Right lung (tissue), 2 donors: ENCODE measurements at regions not wholly inside any gene's neighbourhood (a gene's known extent, or its start where the extent isn't known, plus 50 kb on each side); places are given as distances from the start of the nearest gene placed in this dataset.
"Not testable (repeated sequence)": the region's sequence is repeated elsewhere in the genome, so short reads cannot be mapped to it uniquely, and the experiment has no call there.

ENCODE experiments used
- DNase-seq, 2 donors: peaks; one replicate each; pipeline ENCODE4 v3.0.0-alpha.2; 2013

- no peak for DNase-seq
Observed at GRCh38 chr9:36462245-36462644, 62.2 kb upstream of the RNF38 start.

GRCh38 chr9:36461323-36461722 lies 61.3 kb upstream of the RNF38 start:
- no peak for DNase-seq

- DNase-seq, result not testable (repeated sequence)
Observed at GRCh38 chr9:36458430-36458915, 58.4 kb upstream of the RNF38 start.

GRCh38 chr9:36457836-36458429 lies 57.9 kb upstream of the RNF38 start:
- no peak for DNase-seq

GRCh38 chr9:36456480-36457065 lies 56.5 kb upstream of the RNF38 start:
- no peak for DNase-seq

GRCh38 chr9:36451949-36452348 lies 51.9 kb upstream of the RNF38 start:
- no peak for DNase-seq

GRCh38 chr9:36450110-36450732 lies 50.2 kb upstream of the RNF38 start:
- DNase-seq, result peak; percentile 16 to 26
